Cardiac muscle cell (in vitro differentiated cells and primary cell): ENCODE measurements at regions not wholly inside any gene's neighbourhood (a gene's known extent, or its start where the extent isn't known, plus 50 kb on each side); places are given as distances from the start of the nearest gene placed in this dataset.

Experiments used
- DNase-seq, 2 donors: peaks; one replicate each; pipeline versions ENCODE4 v3.0.0 to v3.0.0-alpha.2; 2010 to 2017; ENCODE audit warnings: low read depth in 1 of 2, low spot score in 1 of 2
- H3K27ac ChIP-seq: fragments of 200-600 bp; sonication (generic); 2 replicates; pipeline ENCODE4 v1.5.1; 2016
- H3K27me3 ChIP-seq: fragments of 200-600 bp; sonication (generic); 2 replicates; pipeline ENCODE4 v1.6.0; 2016; ENCODE audit warnings: control low read depth
- H3K36me3 ChIP-seq: fragments of 200-600 bp; sonication (generic); 2 replicates; pipeline ENCODE4 v1.5.1; 2016; ENCODE audit warnings: control low read depth
- H3K4me1 ChIP-seq: fragments of 200-600 bp; sonication (generic); 2 replicates; pipeline ENCODE4 v1.8.1; 2017; ENCODE audit warnings: low read depth, mild to moderate bottlenecking, mixed run types
- H3K4me3 ChIP-seq: fragments of 200-600 bp; sonication (generic); 2 replicates; pipeline ENCODE4 v1.5.1; 2016; ENCODE audit warnings: mild to moderate bottlenecking
- H3K9me3 ChIP-seq: fragments of 200-600 bp; sonication (generic); 2 replicates; pipeline ENCODE4 v1.5.1; 2017; ENCODE audit warnings: low read depth, mild to moderate bottlenecking, control low read depth
- TF ChIP-seq, protein P1 (sequence below): IDR thresholded peaks from 2 replicates; pipeline ENCODE4 v1.5.1; 2012; ENCODE audit warnings: low read depth, mild to moderate bottlenecking, low read length

DNA sequence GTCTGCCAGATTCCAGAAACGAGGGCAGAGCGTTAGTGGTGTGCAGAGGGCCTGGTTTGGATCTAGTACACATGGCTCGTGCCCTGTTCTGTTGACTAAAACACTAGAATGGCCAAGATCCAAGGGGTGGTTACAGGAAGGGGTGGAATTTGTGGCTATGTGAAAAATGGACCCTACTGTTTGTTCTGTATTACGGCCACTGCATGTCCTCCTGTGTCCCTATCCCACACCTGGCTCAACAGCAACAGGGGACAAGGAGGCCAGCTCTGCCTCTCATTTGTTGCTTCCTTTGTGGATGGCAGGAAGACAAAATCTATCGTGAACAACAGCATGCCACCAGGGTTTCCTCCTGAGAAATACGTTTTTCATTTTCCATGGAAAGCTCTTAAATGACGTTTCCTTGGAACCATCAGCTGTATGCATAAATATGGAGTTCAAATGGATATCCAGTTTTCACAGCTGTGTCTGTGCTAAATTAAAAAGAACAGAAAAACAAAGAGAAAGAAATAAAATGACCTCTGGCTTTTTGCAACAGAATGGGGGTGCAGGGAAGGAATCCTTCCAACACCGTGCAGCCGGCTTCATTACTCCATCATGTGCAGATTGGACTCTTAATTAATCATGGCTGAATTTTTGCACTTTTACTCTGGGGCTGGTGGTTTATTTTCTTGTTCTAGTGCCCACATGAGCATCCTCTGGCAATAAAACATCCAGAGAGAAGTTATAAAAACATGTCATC is 318.9 kb downstream of the CXCL12 start:
- no peak for DNase-seq
- Histone ChIP-seq H3K4me3 (no peak overlapping the region), H3K4me1 (no peaks in the 10 kb centered on the region), H3K36me3 (no peaks in the 10 kb centered on the region), H3K9me3 (no peaks in the 10 kb centered on the region), H3K27me3 (no peaks in the 10 kb centered on the region), H3K27ac (no peak overlapping the region)
- TF ChIP-seq, protein P1, sequence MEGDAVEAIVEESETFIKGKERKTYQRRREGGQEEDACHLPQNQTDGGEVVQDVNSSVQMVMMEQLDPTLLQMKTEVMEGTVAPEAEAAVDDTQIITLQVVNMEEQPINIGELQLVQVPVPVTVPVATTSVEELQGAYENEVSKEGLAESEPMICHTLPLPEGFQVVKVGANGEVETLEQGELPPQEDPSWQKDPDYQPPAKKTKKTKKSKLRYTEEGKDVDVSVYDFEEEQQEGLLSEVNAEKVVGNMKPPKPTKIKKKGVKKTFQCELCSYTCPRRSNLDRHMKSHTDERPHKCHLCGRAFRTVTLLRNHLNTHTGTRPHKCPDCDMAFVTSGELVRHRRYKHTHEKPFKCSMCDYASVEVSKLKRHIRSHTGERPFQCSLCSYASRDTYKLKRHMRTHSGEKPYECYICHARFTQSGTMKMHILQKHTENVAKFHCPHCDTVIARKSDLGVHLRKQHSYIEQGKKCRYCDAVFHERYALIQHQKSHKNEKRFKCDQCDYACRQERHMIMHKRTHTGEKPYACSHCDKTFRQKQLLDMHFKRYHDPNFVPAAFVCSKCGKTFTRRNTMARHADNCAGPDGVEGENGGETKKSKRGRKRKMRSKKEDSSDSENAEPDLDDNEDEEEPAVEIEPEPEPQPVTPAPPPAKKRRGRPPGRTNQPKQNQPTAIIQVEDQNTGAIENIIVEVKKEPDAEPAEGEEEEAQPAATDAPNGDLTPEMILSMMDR: no peak

DNA sequence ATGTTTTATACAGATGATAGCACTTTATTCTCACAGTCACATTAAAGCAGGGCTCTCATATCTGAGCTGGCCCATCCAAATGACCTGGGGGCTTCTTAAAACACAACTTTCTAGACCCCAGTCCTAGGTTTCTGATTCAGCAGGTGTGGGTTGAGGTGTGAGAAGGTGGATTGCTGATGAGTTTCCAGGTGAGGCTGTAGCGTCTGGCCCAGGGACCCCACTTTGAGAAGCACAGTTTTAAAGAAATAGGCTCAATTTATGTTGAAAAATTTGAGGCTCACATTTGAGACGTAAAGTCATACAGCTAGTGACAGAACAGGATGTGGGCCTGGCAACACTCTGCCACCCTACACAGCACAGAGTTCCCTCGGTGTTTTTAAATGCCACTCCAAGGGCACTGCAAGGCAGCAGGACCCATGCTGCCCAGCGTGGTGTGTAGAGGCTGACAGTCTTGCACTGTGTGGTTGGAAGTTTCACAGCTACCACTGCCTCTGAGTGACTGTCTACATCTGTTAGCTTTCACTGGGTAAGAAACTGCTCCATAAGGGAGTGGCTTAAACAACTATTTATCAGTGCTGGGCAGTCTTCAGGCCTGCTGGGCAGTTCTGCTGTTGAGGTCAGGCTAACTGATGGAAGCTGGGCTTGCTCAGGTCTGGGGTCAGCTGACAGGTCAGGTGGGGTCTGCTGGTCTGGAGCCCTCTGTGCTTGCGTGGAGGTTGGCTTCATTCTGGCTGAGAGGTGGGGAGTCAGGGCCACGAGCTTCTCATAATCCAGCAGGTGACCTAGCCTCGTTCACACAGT is 319.7 kb downstream of the CXCL12 start:
- no peak for DNase-seq
- TF ChIP-seq, protein P1: no peak
- Histone ChIP-seq H3K4me1 (no peaks in the 10 kb centered on the region), H3K36me3 (no peaks in the 10 kb centered on the region), H3K27me3 (no peaks in the 10 kb centered on the region), H3K27ac (no peak overlapping the region), H3K9me3 (no peaks in the 10 kb centered on the region), H3K4me3 (no peak overlapping the region)

DNA sequence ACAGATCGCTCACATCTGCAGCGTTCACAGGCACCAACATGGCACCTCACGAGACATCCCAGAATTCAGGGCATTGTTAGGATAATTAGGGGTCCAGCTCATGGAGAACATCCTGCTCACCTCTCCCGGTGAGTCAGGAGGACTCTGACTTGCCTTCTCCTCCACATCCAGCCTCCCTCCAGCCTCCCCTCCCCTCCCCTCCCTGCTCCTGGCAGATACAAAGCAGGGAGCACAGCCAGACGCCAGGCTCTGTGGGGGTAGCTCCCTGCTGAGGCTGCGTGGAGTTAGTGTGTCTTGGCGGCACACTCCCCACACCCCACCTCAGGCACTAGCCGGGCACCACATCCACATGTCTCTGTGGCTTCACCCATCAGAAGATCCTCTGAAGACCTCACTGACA is 320.6 kb downstream of the CXCL12 start:
- no peaks in the 10 kb centered on the region for H3K4me1 ChIP-seq
- no peak overlapping the region for H3K27ac ChIP-seq
- H3K9me3 ChIP-seq: no peaks in the 10 kb centered on the region
- TF ChIP-seq, protein P1: no peak
- H3K4me3 ChIP-seq: no peak overlapping the region
- no peaks in the 10 kb centered on the region for H3K27me3 ChIP-seq
- peak in 1 of 2 donors; percentile 25 for DNase-seq
- H3K36me3 ChIP-seq: no peaks in the 10 kb centered on the region

DNA sequence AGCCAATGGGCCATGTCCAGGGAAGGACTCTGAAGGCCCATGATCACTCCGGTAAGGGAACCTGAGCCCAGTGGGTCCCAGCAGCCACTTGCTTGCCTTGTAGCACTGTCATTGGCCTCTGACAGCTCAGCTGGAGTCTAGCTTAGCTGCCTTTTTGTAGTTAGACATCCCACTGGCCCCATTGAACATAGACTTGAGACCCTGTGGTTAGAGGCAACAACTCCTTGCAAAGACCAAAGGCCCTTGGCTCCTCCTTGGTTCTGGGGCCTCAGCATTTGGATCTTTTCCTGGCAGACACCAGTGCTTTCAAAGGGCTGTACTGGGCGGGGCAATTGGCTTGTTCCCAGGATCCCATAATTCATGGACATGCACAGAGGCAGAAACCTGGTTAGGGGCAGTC is 321.2 kb downstream of the CXCL12 start:
- Histone ChIP-seq H3K9me3 (no peaks in the 10 kb centered on the region), H3K36me3 (no peaks in the 10 kb centered on the region), H3K4me3 (no peak overlapping the region), H3K27ac (no peak overlapping the region), H3K4me1 (no peaks in the 10 kb centered on the region), H3K27me3 (no peaks in the 10 kb centered on the region)
- DNase-seq: no peak
- TF ChIP-seq, protein P1: no peak

DNA sequence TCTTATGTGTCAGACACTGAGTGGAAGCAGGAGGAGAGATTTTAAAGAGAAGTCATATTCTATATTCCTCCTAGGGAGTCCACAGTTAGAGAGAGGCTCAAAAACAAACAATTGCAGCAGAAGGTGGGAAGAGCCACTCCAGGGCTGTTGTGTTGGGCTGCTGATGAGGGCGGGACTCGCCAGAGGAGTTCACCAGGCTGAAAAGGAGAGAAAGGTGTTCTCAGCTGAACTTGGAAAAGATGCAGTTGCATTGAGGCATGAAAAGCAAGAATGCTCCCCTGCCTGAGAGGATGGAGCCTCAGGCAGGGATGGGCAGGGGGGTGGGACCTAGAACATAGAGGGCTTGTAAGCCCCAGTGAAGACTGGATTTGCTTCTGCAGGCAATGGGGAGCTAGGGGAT is 324.2 kb downstream of the CXCL12 start:
- H3K27me3 ChIP-seq: no peaks in the 10 kb centered on the region
- no peak for DNase-seq
- no peaks in the 10 kb centered on the region for H3K9me3 ChIP-seq
- no peak overlapping the region for H3K4me3 ChIP-seq
- H3K27ac ChIP-seq: no peak overlapping the region
- H3K36me3 ChIP-seq: no peaks in the 10 kb centered on the region
- TF ChIP-seq, protein P1: no peak
- no peaks in the 10 kb centered on the region for H3K4me1 ChIP-seq
